ENCODE measurements at regions not wholly inside any gene's neighbourhood (a gene's known extent, or its start where the extent isn't known, plus 50 kb on each side); places are given as distances from the start of the nearest gene placed in this dataset.

DNA sequence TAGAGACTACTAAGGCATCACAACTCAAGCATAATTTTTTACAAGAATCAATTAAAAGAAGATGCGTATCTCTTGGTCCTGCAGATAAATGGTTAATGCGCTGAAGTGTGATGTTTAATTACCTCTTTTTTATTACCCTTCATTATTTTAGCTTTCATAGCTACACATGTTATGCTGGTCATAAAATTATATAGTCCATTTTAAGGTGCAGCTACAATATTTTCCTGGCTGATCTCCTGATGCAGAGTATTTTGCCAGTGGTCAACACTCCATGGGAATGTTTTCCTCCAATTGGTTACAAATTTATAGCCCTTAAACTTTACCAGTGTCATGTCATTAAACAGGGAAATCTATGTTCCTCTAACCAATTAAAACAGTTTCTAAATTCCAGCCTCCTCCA is 1617.2 kb downstream of the PCDH7 start:
- WGBS (ENCODE audit: missing lambda C conversion rate) = 97% methylated on average over 2 of the region's 2 CpGs
- no peak for FAIRE-seq
- no peak for ATAC-seq
- Histone ChIP-seq H3K27ac (no peak overlapping the region), H3K4me3 (no peak overlapping the region), H3K4me1 (no peaks in the 10 kb centered on the region), H3K9me3 (no peaks in the 10 kb centered on the region), H3K4me2 (no peak overlapping the region)
- no peak for DNase-seq (ENCODE audit: low read depth in 1 of 2, low spot score in 1 of 2)
- TF ChIP-seq POLR2AphosphoS2 (conservative IDR thresholded peaks at IDR 0.05; ENCODE audit: low read length) (no peak), NPAS2 (CRISPR knock-in tag; IDR thresholded peaks at IDR 0.05; ENCODE audit: borderline replicate concordance) (no peak), HDAC2 (IDR thresholded peaks at IDR 0.05) (no peak), SREBF2 (IDR thresholded peaks at IDR 0.05) (no peak), ESRRA (IDR thresholded peaks at IDR 0.05; ENCODE audit: borderline replicate concordance, low read length) (no peak)
- TF ChIP-seq, protein P1, sequence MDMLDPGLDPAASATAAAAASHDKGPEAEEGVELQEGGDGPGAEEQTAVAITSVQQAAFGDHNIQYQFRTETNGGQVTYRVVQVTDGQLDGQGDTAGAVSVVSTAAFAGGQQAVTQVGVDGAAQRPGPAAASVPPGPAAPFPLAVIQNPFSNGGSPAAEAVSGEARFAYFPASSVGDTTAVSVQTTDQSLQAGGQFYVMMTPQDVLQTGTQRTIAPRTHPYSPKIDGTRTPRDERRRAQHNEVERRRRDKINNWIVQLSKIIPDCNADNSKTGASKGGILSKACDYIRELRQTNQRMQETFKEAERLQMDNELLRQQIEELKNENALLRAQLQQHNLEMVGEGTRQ (IDR thresholded peaks at IDR 0.05) = no peak
- ChIA-PET POLR2A (no interaction called here), CTCF (no interaction called here)

DNA sequence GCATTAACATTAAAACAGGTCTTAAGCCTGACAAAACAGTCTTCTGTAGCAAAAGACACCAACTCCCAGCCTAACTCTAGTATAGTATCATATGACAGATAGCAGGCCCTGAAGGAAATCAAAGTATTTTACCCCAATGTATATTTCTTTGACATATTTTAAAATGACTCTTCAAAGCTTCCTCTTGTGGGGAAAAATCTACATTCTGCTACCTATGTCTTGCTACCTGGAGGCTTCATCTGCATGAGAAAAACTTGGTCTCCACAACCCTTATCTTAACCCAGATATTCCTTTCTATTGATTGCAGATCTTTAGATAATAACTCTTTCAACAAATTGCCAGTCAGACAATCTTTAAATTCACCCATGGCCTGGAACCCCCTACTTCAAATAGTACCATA is 1620.4 kb downstream of the PCDH7 start:
- CTCF ChIA-PET = no interaction called here
- no peak overlapping the region for H3K27ac ChIP-seq
- ATAC-seq (no peak), DNase-seq (ENCODE audit: low read depth in 1 of 2, low spot score in 1 of 2) (no peak), FAIRE-seq (no peak)
- TF ChIP-seq POLR2A (IDR thresholded peaks at IDR 0.05; ENCODE audit: low read length) = no peak
- TF ChIP-seq JUN (IDR thresholded peaks at IDR 0.05) = no peak
- TF ChIP-seq POLR2AphosphoS2 (conservative IDR thresholded peaks at IDR 0.05; ENCODE audit: low read length) = no peak
- TF ChIP-seq, protein P1 (IDR thresholded peaks at IDR 0.05) = no peak
- no peak for TF ChIP-seq KDM5A (IDR thresholded peaks at IDR 0.05)
- TF ChIP-seq, protein P2, sequence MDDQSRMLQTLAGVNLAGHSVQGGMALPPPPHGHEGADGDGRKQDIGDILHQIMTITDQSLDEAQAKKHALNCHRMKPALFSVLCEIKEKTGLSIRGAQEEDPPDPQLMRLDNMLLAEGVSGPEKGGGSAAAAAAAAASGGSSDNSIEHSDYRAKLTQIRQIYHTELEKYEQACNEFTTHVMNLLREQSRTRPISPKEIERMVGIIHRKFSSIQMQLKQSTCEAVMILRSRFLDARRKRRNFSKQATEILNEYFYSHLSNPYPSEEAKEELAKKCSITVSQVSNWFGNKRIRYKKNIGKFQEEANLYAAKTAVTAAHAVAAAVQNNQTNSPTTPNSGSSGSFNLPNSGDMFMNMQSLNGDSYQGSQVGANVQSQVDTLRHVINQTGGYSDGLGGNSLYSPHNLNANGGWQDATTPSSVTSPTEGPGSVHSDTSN (IDR thresholded peaks at IDR 0.05) = no peak
- H3K4me1 ChIP-seq = no peaks in the 10 kb centered on the region
- POLR2A ChIA-PET = no interaction called here
- H3K9me3 ChIP-seq = no peaks in the 10 kb centered on the region
- H3K4me2 ChIP-seq = no peak overlapping the region
- H3K4me3 ChIP-seq = no peak overlapping the region

GRCh38 chr4:32341342-32341741 is 1621.2 kb downstream of the PCDH7 start:
- POLR2A ChIA-PET = no interaction called here
- FAIRE-seq (no peak), DNase-seq (ENCODE audit: low read depth in 1 of 2, low spot score in 1 of 2) (no peak), ATAC-seq (no peak)
- H3K9me3 ChIP-seq = no peaks in the 10 kb centered on the region
- no peak overlapping the region for H3K27ac ChIP-seq
- no peak overlapping the region for H3K4me2 ChIP-seq
- WGBS (ENCODE audit: missing lambda C conversion rate) = 30% methylated on average over 1 of the region's 1 CpG
- CTCF ChIA-PET = no interaction called here
- no peak for TF ChIP-seq MYC (IDR thresholded peaks at IDR 0.05; ENCODE audit: borderline replicate concordance, low read length)
- H3K4me1 ChIP-seq = no peaks in the 10 kb centered on the region
- no peak overlapping the region for H3K4me3 ChIP-seq

DNA sequence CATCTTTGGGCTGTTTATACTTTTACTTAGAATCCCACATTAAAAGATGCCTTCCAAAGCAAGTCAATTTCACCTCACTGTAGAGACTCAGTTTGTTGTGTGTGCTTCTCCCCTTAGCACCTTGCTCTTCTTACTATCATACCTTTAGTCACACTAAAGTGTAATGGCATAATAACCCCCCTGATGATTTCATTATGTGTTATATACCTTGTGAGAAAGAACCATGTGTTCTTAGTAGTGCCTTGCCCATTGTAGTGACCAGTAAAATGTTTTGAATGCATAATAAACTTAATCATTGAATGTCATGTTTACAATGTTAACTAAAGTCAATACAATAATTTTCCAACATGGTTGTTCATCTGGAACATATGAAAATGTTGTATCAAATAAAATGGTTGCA is 1621.9 kb downstream of the PCDH7 start:
- TF ChIP-seq SMC3 (IDR thresholded peaks at IDR 0.05) = no peak
- TF ChIP-seq CBX8 (IDR thresholded peaks at IDR 0.05) = no peak
- TF ChIP-seq NR3C1 (IDR thresholded peaks at IDR 0.05) = no peak
- TF ChIP-seq FOSB (CRISPR knock-in tag; IDR thresholded peaks at IDR 0.05) = no peak
- TF ChIP-seq JUNB (IDR thresholded peaks at IDR 0.05) = no peak
- no peak for TF ChIP-seq HDAC2 (IDR thresholded peaks at IDR 0.05)
- no peak for TF ChIP-seq PHF8 (IDR thresholded peaks at IDR 0.05; ENCODE audit: borderline replicate concordance, low read depth)
- TF ChIP-seq NFE2L2 (conservative IDR thresholded peaks at IDR 0.05; ENCODE audit: low read length) = no peak
- no peak for TF ChIP-seq HEYL (CRISPR knock-in tag; IDR thresholded peaks at IDR 0.05)
- no peak for TF ChIP-seq HOXB5 (CRISPR knock-in tag; IDR thresholded peaks at IDR 0.05)
- no peak for TF ChIP-seq MAFK (IDR thresholded peaks at IDR 0.05; ENCODE audit: partially characterized antibody)
- TF ChIP-seq JUN (IDR thresholded peaks at IDR 0.05) = no peak
- no peak for TF ChIP-seq CHD4 (IDR thresholded peaks at IDR 0.05; ENCODE audit: borderline replicate concordance)
- TF ChIP-seq GATA3 (IDR thresholded peaks at IDR 0.05; ENCODE audit: borderline replicate concordance) = no peak
- TF ChIP-seq HES2 (IDR thresholded peaks at IDR 0.05) = no peak
- POLR2A ChIA-PET = no interaction called here
- CTCF ChIA-PET = no interaction called here
- no peaks in the 10 kb centered on the region for H3K4me1 ChIP-seq
- H3K27ac ChIP-seq = no peak overlapping the region
- ATAC-seq = no peak
- no peak overlapping the region for H3K4me2 ChIP-seq
- no peaks in the 10 kb centered on the region for H3K9me3 ChIP-seq
- H3K4me3 ChIP-seq = no peak overlapping the region
- no peak for FAIRE-seq
- DNase-seq (ENCODE audit: low read depth in 1 of 2, low spot score in 1 of 2) = no peak
